ENCODE measurements at regions not wholly inside any gene's neighbourhood (a gene's known extent, or its start where the extent isn't known, plus 50 kb on each side); places are given as distances from the start of the nearest gene placed in this dataset.

DNA sequence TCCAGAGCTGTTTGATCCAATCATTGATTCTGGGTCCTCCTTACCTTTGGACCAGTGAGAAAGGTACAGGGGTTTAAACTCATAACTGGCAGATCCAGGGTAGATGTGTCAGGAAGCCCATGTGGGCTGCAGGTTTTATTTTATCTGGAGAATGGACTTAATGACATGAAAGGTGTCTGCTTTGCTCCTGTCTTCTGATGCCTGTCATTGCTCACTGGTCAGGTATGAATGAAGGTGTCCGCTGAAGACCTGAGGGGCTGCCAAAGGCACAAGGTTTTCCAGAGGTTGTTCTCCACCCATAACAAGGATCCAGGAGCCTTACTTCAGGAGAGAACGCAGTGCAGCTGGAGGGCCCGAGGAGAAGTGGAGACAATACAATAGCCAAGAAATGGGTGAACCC is 74.2 kb downstream of the CHRNA1 start:
- TF ChIP-seq, protein P1, sequence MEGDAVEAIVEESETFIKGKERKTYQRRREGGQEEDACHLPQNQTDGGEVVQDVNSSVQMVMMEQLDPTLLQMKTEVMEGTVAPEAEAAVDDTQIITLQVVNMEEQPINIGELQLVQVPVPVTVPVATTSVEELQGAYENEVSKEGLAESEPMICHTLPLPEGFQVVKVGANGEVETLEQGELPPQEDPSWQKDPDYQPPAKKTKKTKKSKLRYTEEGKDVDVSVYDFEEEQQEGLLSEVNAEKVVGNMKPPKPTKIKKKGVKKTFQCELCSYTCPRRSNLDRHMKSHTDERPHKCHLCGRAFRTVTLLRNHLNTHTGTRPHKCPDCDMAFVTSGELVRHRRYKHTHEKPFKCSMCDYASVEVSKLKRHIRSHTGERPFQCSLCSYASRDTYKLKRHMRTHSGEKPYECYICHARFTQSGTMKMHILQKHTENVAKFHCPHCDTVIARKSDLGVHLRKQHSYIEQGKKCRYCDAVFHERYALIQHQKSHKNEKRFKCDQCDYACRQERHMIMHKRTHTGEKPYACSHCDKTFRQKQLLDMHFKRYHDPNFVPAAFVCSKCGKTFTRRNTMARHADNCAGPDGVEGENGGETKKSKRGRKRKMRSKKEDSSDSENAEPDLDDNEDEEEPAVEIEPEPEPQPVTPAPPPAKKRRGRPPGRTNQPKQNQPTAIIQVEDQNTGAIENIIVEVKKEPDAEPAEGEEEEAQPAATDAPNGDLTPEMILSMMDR (IDR thresholded peaks at IDR 0.05): no peak
- no peak for DNase-seq (ENCODE audit: low spot score)

GRCh38 chr2:174688079-174688478 is 76.2 kb downstream of the CHRNA1 start:
- DNase-seq (ENCODE audit: low spot score): no peak
- ATAC-seq (ENCODE audit: low FRiP score): no peak
- TF ChIP-seq, protein P1 (IDR thresholded peaks at IDR 0.05): no peak

More for the DNA sequence above, 74.2 kb downstream of the CHRNA1 start:
- no peak for ATAC-seq (ENCODE audit: low FRiP score)

GRCh38 chr2:174686430-174686829 is 77.8 kb downstream of the CHRNA1 start:
- DNase-seq (ENCODE audit: low spot score): no peak
- ATAC-seq (ENCODE audit: low FRiP score): no peak
- TF ChIP-seq, protein P1 (IDR thresholded peaks at IDR 0.05): no peak

- TF ChIP-seq, protein P1 (IDR thresholded peaks at IDR 0.05): no peak
- DNase-seq (ENCODE audit: low spot score) (no peak), ATAC-seq (ENCODE audit: low FRiP score) (peak; percentile 48)
Observed at GRCh38 chr2:174683392-174683759, 80.9 kb downstream of the CHRNA1 start.

GRCh38 chr2:174682578-174683391 is 81.5 kb downstream of the CHRNA1 start:
- ATAC-seq (ENCODE audit: low FRiP score): peak; percentile 84
- DNase-seq (ENCODE audit: low spot score): no peak
- TF ChIP-seq, protein P1 (IDR thresholded peaks at IDR 0.05): no peak

DNA sequence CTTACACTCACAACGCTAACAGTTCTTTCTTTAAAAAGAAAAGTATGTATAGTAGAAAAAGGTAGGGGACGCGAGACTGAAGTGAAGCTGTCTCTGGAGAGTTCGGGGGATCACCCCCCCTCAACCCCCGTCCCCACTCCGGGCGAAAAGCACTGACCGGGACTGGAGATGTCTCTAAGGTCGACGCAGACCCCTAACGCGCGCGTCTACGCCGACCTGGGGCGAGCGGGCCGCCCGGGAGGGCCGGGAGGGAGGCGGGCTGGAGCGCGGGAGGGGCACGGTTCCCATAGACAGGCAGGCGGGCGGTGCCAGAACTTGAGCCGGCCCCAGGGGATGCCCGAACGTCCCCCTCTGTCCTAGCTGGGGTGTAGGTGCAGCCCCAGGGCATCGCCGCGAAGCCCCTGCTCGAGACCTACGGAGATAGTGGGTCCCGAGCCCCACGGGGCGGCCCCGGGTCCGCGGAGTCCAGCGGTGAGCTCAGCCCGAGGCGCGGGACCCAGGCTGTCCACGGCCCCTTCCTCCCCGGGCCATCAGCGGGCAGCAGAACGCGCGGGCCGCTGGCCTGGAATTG is 82.2 kb downstream of the CHRNA1 start:
- ATAC-seq (ENCODE audit: low FRiP score): peak; percentile 66
- no peak for DNase-seq (ENCODE audit: low spot score)
- TF ChIP-seq, protein P1 (IDR thresholded peaks at IDR 0.05): no peak
